ENCODE measurements at regions not wholly inside any gene's neighbourhood (a gene's known extent, or its start where the extent isn't known, plus 50 kb on each side); places are given as distances from the start of the nearest gene placed in this dataset.

GRCh38 chr6:95352064-95352795 is 225.1 kb upstream of the MANEA start:
- no peak overlapping the region for H3K27ac ChIP-seq (ENCODE audit: low read depth, low read length)
- no peak overlapping the region for H3K9ac ChIP-seq (ENCODE audit: low read depth, low read length)
- H3K27me3 ChIP-seq (ENCODE audit: control insufficient read depth, insufficient read depth, low read length), result no peaks in the 10 kb centered on the region
- no peaks in the 10 kb centered on the region for H3K36me3 ChIP-seq (ENCODE audit: control insufficient read depth, insufficient read depth, low read length)
- H3K4me1 ChIP-seq (ENCODE audit: control insufficient read depth, insufficient read depth, low read length), result no peaks in the 10 kb centered on the region
- no peak overlapping the region for H3K4me3 ChIP-seq (ENCODE audit: low read depth, low read length)
- no peaks in the 10 kb centered on the region for H3K9me3 ChIP-seq (ENCODE audit: control insufficient read depth, insufficient read depth, low read length)

- H3K36me3 ChIP-seq (ENCODE audit: control insufficient read depth, insufficient read depth, low read length), result no peaks in the 10 kb centered on the region
- H3K9me3 ChIP-seq (ENCODE audit: control insufficient read depth, insufficient read depth, low read length), result no peaks in the 10 kb centered on the region
- H3K9ac ChIP-seq (ENCODE audit: low read depth, low read length), result no peak overlapping the region
- no peaks in the 10 kb centered on the region for H3K27me3 ChIP-seq (ENCODE audit: control insufficient read depth, insufficient read depth, low read length)
- no peaks in the 10 kb centered on the region for H3K4me1 ChIP-seq (ENCODE audit: control insufficient read depth, insufficient read depth, low read length)
- no peak overlapping the region for H3K4me3 ChIP-seq (ENCODE audit: low read depth, low read length)
- H3K27ac ChIP-seq (ENCODE audit: low read depth, low read length), result no peak overlapping the region
Measured at GRCh38 chr6:95354551-95354950, 222.8 kb upstream of the MANEA start.

- no peak overlapping the region for H3K4me3 ChIP-seq (ENCODE audit: low read depth, low read length)
- no peaks in the 10 kb centered on the region for H3K4me1 ChIP-seq (ENCODE audit: control insufficient read depth, insufficient read depth, low read length)
- no peak overlapping the region for H3K9ac ChIP-seq (ENCODE audit: low read depth, low read length)
- H3K27ac ChIP-seq (ENCODE audit: low read depth, low read length), result peak overlapping the region; percentile 21
- no peaks in the 10 kb centered on the region for H3K27me3 ChIP-seq (ENCODE audit: control insufficient read depth, insufficient read depth, low read length)
- no peaks in the 10 kb centered on the region for H3K9me3 ChIP-seq (ENCODE audit: control insufficient read depth, insufficient read depth, low read length)
- no peaks in the 10 kb centered on the region for H3K36me3 ChIP-seq (ENCODE audit: control insufficient read depth, insufficient read depth, low read length)
Measured at GRCh38 chr6:95357380-95358020, 219.8 kb upstream of the MANEA start.

GRCh38 chr6:95364016-95364604 is 213.2 kb upstream of the MANEA start:
- peaks cover 22% of the 10 kb centered on the region for H3K4me1 ChIP-seq (ENCODE audit: control insufficient read depth, insufficient read depth, low read length)
- no peaks in the 10 kb centered on the region for H3K36me3 ChIP-seq (ENCODE audit: control insufficient read depth, insufficient read depth, low read length)
- no peaks in the 10 kb centered on the region for H3K27me3 ChIP-seq (ENCODE audit: control insufficient read depth, insufficient read depth, low read length)
- H3K9me3 ChIP-seq (ENCODE audit: control insufficient read depth, insufficient read depth, low read length), result no peaks in the 10 kb centered on the region
- no peak overlapping the region for H3K27ac ChIP-seq (ENCODE audit: low read depth, low read length)
- no peak overlapping the region for H3K9ac ChIP-seq (ENCODE audit: low read depth, low read length)
- H3K4me3 ChIP-seq (ENCODE audit: low read depth, low read length), result no peak overlapping the region

- Histone ChIP-seq H3K4me3 (ENCODE audit: low read depth, low read length) (no peak overlapping the region), H3K27me3 (ENCODE audit: control insufficient read depth, insufficient read depth, low read length) (no peaks in the 10 kb centered on the region), H3K9me3 (ENCODE audit: control insufficient read depth, insufficient read depth, low read length) (no peaks in the 10 kb centered on the region), H3K9ac (ENCODE audit: low read depth, low read length) (no peak overlapping the region), H3K36me3 (ENCODE audit: control insufficient read depth, insufficient read depth, low read length) (no peaks in the 10 kb centered on the region), H3K4me1 (ENCODE audit: control insufficient read depth, insufficient read depth, low read length) (peaks cover 22% of the 10 kb centered on the region), H3K27ac (ENCODE audit: low read depth, low read length) (peak overlapping the region; percentile 27)
Measured at GRCh38 chr6:95365454-95365853, 211.9 kb upstream of the MANEA start.

- Histone ChIP-seq H3K4me3 (ENCODE audit: low read depth, low read length) (no peak overlapping the region), H3K27me3 (ENCODE audit: control insufficient read depth, insufficient read depth, low read length) (no peaks in the 10 kb centered on the region), H3K4me1 (ENCODE audit: control insufficient read depth, insufficient read depth, low read length) (peaks cover 22% of the 10 kb centered on the region), H3K36me3 (ENCODE audit: control insufficient read depth, insufficient read depth, low read length) (no peaks in the 10 kb centered on the region), H3K27ac (ENCODE audit: low read depth, low read length) (no peak overlapping the region), H3K9ac (ENCODE audit: low read depth, low read length) (no peak overlapping the region), H3K9me3 (ENCODE audit: control insufficient read depth, insufficient read depth, low read length) (no peaks in the 10 kb centered on the region)
Measured at GRCh38 chr6:95366414-95366813, 210.9 kb upstream of the MANEA start.

GRCh38 chr6:95383878-95384277 is 193.5 kb upstream of the MANEA start:
- Histone ChIP-seq H3K9ac (ENCODE audit: low read depth, low read length) (no peak overlapping the region), H3K4me1 (ENCODE audit: control insufficient read depth, insufficient read depth, low read length) (no peaks in the 10 kb centered on the region), H3K27ac (ENCODE audit: low read depth, low read length) (no peak overlapping the region), H3K36me3 (ENCODE audit: control insufficient read depth, insufficient read depth, low read length) (no peaks in the 10 kb centered on the region), H3K9me3 (ENCODE audit: control insufficient read depth, insufficient read depth, low read length) (no peaks in the 10 kb centered on the region), H3K4me3 (ENCODE audit: low read depth, low read length) (no peak overlapping the region), H3K27me3 (ENCODE audit: control insufficient read depth, insufficient read depth, low read length) (no peaks in the 10 kb centered on the region)

GRCh38 chr6:95384988-95385387 is 192.3 kb upstream of the MANEA start:
- Histone ChIP-seq H3K9ac (ENCODE audit: low read depth, low read length) (no peak overlapping the region), H3K4me1 (ENCODE audit: control insufficient read depth, insufficient read depth, low read length) (no peaks in the 10 kb centered on the region), H3K27me3 (ENCODE audit: control insufficient read depth, insufficient read depth, low read length) (no peaks in the 10 kb centered on the region), H3K9me3 (ENCODE audit: control insufficient read depth, insufficient read depth, low read length) (no peaks in the 10 kb centered on the region), H3K27ac (ENCODE audit: low read depth, low read length) (no peak overlapping the region), H3K36me3 (ENCODE audit: control insufficient read depth, insufficient read depth, low read length) (no peaks in the 10 kb centered on the region), H3K4me3 (ENCODE audit: low read depth, low read length) (no peak overlapping the region)

GRCh38 chr6:95387845-95388244 is 189.5 kb upstream of the MANEA start:
- Histone ChIP-seq H3K36me3 (ENCODE audit: control insufficient read depth, insufficient read depth, low read length) (no peaks in the 10 kb centered on the region), H3K27me3 (ENCODE audit: control insufficient read depth, insufficient read depth, low read length) (no peaks in the 10 kb centered on the region), H3K4me3 (ENCODE audit: low read depth, low read length) (no peak overlapping the region), H3K27ac (ENCODE audit: low read depth, low read length) (no peak overlapping the region), H3K9me3 (ENCODE audit: control insufficient read depth, insufficient read depth, low read length) (no peaks in the 10 kb centered on the region), H3K9ac (ENCODE audit: low read depth, low read length) (no peak overlapping the region), H3K4me1 (ENCODE audit: control insufficient read depth, insufficient read depth, low read length) (no peaks in the 10 kb centered on the region)

GRCh38 chr6:95404777-95405176 is 172.6 kb upstream of the MANEA start:
- Histone ChIP-seq H3K27ac (ENCODE audit: low read depth, low read length) (no peak overlapping the region), H3K36me3 (ENCODE audit: control insufficient read depth, insufficient read depth, low read length) (no peaks in the 10 kb centered on the region), H3K4me1 (ENCODE audit: control insufficient read depth, insufficient read depth, low read length) (peaks cover 6% of the 10 kb centered on the region; the same call in 1 of the 2 replicates), H3K4me3 (ENCODE audit: low read depth, low read length) (no peak overlapping the region), H3K9me3 (ENCODE audit: control insufficient read depth, insufficient read depth, low read length) (no peaks in the 10 kb centered on the region), H3K27me3 (ENCODE audit: control insufficient read depth, insufficient read depth, low read length) (no peaks in the 10 kb centered on the region), H3K9ac (ENCODE audit: low read depth, low read length) (no peak overlapping the region)

GRCh38 chr6:95408111-95408510 is 169.2 kb upstream of the MANEA start:
- H3K27ac ChIP-seq (ENCODE audit: low read depth, low read length), result no peak overlapping the region
- H3K36me3 ChIP-seq (ENCODE audit: control insufficient read depth, insufficient read depth, low read length), result no peaks in the 10 kb centered on the region
- H3K9ac ChIP-seq (ENCODE audit: low read depth, low read length), result no peak overlapping the region
- no peaks in the 10 kb centered on the region for H3K9me3 ChIP-seq (ENCODE audit: control insufficient read depth, insufficient read depth, low read length)
- no peaks in the 10 kb centered on the region for H3K27me3 ChIP-seq (ENCODE audit: control insufficient read depth, insufficient read depth, low read length)
- no peaks in the 10 kb centered on the region for H3K4me1 ChIP-seq (ENCODE audit: control insufficient read depth, insufficient read depth, low read length)
- H3K4me3 ChIP-seq (ENCODE audit: low read depth, low read length), result no peak overlapping the region

Data from HUES48 (cell line).